ENCODE measurements at regions not wholly inside any gene's neighbourhood (a gene's known extent, or its start where the extent isn't known, plus 50 kb on each side); places are given as distances from the start of the nearest gene placed in this dataset.
A peak's percentile ranks its signal among the peaks of the same experiment; 100 is the strongest.

DNA sequence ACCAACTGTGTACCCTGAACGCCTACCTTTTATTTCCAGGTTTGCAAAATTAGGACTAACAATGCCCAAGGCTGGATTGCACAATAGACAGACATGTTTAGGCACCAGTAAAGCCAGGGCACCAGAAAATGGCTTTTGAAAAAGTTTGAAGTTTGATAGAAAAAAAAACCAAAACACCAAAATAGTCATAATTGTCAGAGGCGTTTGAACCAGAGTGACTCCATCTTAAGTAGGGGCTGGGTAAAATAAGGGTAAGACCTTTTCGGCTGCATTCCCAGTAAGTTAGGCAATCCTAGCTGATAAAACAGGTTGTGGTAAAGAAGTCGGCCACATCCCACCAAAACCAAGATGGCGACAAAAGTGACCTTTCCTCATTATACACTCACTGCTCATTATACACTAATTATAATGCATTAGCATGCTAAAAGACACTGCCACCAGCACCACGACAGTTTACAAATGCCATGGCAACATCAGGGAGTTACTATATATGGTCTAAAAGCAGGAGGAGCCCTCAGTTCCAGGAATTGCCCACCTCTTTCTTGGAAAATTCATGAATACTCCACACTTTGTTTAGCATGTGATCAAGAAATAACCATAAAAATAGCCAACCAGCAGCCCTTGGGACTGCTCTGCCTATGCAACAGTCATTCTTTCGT lies 71.2 kb upstream of the EPCAM start:
- Histone ChIP-seq H3K36me3 (no peaks in the 10 kb centered on the region), H3K27ac (no peak overlapping the region), H3K4me1 (peaks cover 0 to 30% (median 4%) of the 10 kb centered on the region in 4 donors), H3K27me3 (no peaks in the 10 kb centered on the region), H3K4me3 (no peak overlapping the region), H3K9me3 (no peaks in the 10 kb centered on the region)
- WGBS, 2 donors: 86 to 87% methylated on average over 7 of the region's 7 CpGs
- TF ChIP-seq, protein P1, sequence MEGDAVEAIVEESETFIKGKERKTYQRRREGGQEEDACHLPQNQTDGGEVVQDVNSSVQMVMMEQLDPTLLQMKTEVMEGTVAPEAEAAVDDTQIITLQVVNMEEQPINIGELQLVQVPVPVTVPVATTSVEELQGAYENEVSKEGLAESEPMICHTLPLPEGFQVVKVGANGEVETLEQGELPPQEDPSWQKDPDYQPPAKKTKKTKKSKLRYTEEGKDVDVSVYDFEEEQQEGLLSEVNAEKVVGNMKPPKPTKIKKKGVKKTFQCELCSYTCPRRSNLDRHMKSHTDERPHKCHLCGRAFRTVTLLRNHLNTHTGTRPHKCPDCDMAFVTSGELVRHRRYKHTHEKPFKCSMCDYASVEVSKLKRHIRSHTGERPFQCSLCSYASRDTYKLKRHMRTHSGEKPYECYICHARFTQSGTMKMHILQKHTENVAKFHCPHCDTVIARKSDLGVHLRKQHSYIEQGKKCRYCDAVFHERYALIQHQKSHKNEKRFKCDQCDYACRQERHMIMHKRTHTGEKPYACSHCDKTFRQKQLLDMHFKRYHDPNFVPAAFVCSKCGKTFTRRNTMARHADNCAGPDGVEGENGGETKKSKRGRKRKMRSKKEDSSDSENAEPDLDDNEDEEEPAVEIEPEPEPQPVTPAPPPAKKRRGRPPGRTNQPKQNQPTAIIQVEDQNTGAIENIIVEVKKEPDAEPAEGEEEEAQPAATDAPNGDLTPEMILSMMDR (IDR thresholded peaks at IDR 0.05): no peak
- TF ChIP-seq POLR2A (IDR thresholded peaks at IDR 0.05): no peak
- TF ChIP-seq EP300 (IDR thresholded peaks at IDR 0.05): no peak
- no peak for DNase-seq (ENCODE audit: low spot score in 2 of 2)

DNA sequence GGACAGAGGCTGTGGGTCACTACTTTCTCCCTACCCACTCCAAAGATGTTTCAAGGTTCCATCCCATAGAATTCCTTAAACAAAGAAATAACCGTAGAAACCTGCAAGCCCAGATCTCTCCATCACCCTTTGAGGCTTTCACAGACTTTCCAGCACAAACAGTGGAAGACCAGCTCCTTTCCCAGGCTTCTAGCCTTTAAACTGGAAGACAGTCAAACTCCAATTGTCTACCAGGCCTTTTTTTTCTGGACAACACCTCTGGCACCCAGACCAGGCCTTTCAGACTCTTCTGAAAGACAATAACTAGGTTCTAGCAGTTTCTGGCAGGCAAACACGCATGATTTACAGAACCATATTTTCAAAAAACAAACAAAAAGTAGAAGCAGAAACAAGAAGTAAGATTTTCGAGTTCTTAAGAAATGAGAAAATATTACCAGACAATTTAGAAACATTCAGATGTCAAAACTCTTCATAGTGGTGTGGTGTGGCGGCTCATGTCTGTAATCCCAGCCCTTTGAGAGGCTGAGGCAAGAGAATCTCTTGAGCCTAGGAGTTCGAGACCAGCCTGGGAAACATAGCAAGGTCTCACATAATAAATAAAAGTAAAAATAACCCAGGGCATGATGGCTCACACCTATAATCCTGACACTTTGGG lies 73.0 kb upstream of the EPCAM start:
- no peak for DNase-seq (ENCODE audit: low spot score in 2 of 2)
- TF ChIP-seq EP300 (IDR thresholded peaks at IDR 0.05) (no peak), POLR2A (IDR thresholded peaks at IDR 0.05) (no peak)
- TF ChIP-seq, protein P1 (IDR thresholded peaks at IDR 0.05): no peak
- peaks cover 0 to 16% (median 2%) of the 10 kb centered on the region in 4 donors for H3K4me1 ChIP-seq
- 75% methylated on average over 5 of the region's 5 CpGs for WGBS, 2 donors
- no peaks in the 10 kb centered on the region for H3K27me3 ChIP-seq
- H3K9me3 ChIP-seq: no peaks in the 10 kb centered on the region
- H3K4me3 ChIP-seq: no peak overlapping the region
- peak overlapping the region in 3 of 4 donors; percentile 23 to 67 (median 52) for H3K27ac ChIP-seq
- H3K36me3 ChIP-seq: no peaks in the 10 kb centered on the region

DNA sequence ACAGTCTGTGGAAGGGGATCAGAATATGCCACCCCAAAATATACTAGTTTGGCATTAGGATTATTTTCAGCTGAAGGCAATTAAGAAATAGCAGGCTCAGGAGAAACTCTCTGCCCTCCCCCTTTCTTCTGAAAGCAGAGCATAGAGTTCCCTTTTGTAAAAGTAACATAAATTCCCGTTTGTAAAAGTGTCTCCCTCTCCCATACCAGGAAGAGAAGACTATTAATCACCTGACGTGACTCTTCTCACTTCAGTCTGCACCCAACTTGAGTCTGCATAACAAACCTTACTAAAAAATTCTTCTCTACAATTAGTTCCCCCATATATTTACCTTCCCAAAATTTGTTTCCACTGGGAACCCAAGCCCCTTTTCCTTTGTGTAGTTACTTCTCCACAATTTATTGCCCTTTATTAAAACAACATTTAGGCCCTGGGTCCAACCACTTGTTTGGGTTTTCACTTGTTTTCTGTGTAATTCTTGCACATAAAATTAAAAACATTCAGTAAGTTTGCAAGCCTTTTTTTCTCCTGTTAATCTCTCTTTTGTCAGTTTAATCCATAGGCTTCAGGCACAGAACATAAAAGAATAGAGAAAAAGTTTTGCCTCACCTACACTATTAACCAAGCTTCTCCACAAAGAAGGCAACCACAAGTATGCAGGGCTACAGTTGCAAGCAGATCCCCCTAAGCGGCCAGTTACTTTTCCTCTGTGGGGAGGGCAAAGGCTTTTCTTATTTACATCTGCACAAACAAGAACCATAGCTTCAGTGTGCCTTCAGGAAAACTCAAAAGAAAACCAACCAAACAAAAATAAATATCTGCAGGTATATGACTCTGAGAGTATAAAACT lies 73.8 kb upstream of the EPCAM start:
- Histone ChIP-seq H3K36me3 (no peaks in the 10 kb centered on the region), H3K4me3 (no peak overlapping the region)
- TF ChIP-seq, protein P1 (IDR thresholded peaks at IDR 0.05): no peak
- TF ChIP-seq POLR2A (IDR thresholded peaks at IDR 0.05) (no peak), EP300 (IDR thresholded peaks at IDR 0.05) (no peak)

GRCh38 chr2:47293976-47294375 lies 75.1 kb upstream of the EPCAM start:
- Histone ChIP-seq H3K27me3 (no peaks in the 10 kb centered on the region), H3K36me3 (no peaks in the 10 kb centered on the region), H3K27ac (peak overlapping the region in 1 of 4 donors; percentile 9), H3K4me3 (no peak overlapping the region), H3K4me1 (peaks cover 0 to 12% (median 0%) of the 10 kb centered on the region in 4 donors), H3K9me3 (no peaks in the 10 kb centered on the region)
- no peak for DNase-seq (ENCODE audit: low spot score in 2 of 2)
- 78 to 81% methylated on average over 6 of the region's 6 CpGs for WGBS, 2 donors
- TF ChIP-seq EP300 (IDR thresholded peaks at IDR 0.05): no peak
- TF ChIP-seq, protein P1 (IDR thresholded peaks at IDR 0.05): no peak
- no peak for TF ChIP-seq POLR2A (IDR thresholded peaks at IDR 0.05)

More for the DNA sequence above, 73.8 kb upstream of the EPCAM start:
- Histone ChIP-seq H3K4me1 (peaks cover 0 to 12% (median 0%) of the 10 kb centered on the region in 4 donors), H3K27ac (peak overlapping the region in 3 of 4 donors; percentile 23 to 67 (median 44)), H3K9me3 (no peaks in the 10 kb centered on the region), H3K27me3 (no peaks in the 10 kb centered on the region)
- WGBS, 2 donors: 49 to 61% methylated on average over 3 of the region's 3 CpGs
- no peak for DNase-seq (ENCODE audit: low spot score in 2 of 2)
